ENCODE measurements at regions not wholly inside any gene's neighbourhood (a gene's known extent, or its start where the extent isn't known, plus 50 kb on each side); places are given as distances from the start of the nearest gene placed in this dataset.

GRCh38 chr18:8478968-8479370, 130.3 kb upstream of the RAB12 start:
- no peak for TF ChIP-seq EZH2phosphoT487 (IDR thresholded peaks at IDR 0.05; ENCODE audit: borderline replicate concordance, low read length)
- TF ChIP-seq, protein P1, sequence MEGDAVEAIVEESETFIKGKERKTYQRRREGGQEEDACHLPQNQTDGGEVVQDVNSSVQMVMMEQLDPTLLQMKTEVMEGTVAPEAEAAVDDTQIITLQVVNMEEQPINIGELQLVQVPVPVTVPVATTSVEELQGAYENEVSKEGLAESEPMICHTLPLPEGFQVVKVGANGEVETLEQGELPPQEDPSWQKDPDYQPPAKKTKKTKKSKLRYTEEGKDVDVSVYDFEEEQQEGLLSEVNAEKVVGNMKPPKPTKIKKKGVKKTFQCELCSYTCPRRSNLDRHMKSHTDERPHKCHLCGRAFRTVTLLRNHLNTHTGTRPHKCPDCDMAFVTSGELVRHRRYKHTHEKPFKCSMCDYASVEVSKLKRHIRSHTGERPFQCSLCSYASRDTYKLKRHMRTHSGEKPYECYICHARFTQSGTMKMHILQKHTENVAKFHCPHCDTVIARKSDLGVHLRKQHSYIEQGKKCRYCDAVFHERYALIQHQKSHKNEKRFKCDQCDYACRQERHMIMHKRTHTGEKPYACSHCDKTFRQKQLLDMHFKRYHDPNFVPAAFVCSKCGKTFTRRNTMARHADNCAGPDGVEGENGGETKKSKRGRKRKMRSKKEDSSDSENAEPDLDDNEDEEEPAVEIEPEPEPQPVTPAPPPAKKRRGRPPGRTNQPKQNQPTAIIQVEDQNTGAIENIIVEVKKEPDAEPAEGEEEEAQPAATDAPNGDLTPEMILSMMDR (IDR thresholded peaks at IDR 0.05; ENCODE audit: low read depth, low read length, poor library complexity, severe bottlenecking), result peak; percentile 25

All from DOHH2 (cell line).